ENCODE measurements at regions not wholly inside any gene's neighbourhood (a gene's known extent, or its start where the extent isn't known, plus 50 kb on each side); places are given as distances from the start of the nearest gene placed in this dataset.
"Not testable (repeated sequence)": the region's sequence is repeated elsewhere in the genome, so short reads cannot be mapped to it uniquely, and the experiment has no call there.

- no peak for DNase-seq (ENCODE audit: low read depth in 3 of 3)
These were observed 216.3 kb upstream of the PRNP start for GRCh38 chr20:4469910-4470309.

GRCh38 chr20:4468114-4468513 is 218.1 kb upstream of the PRNP start:
- DNase-seq (ENCODE audit: low read depth in 3 of 3), result no peak

GRCh38 chr20:4465855-4466545 is 216.9 kb upstream of the ADRA1D start:
- no peak for DNase-seq (ENCODE audit: low read depth in 3 of 3)

GRCh38 chr20:4465212-4465611 is 216.1 kb upstream of the ADRA1D start:
- DNase-seq (ENCODE audit: low read depth in 3 of 3), result no peak

- DNase-seq (ENCODE audit: low read depth in 3 of 3), result not testable (repeated sequence)
These were observed 213.7 kb upstream of the ADRA1D start for GRCh38 chr20:4462801-4463200.

- DNase-seq (ENCODE audit: low read depth in 3 of 3), result no peak
These were observed 210.0 kb upstream of the ADRA1D start for GRCh38 chr20:4459081-4459480.

GRCh38 chr20:4457566-4458543 is 208.8 kb upstream of the ADRA1D start:
- no peak for DNase-seq (ENCODE audit: low read depth in 3 of 3)

- no peak for DNase-seq (ENCODE audit: low read depth in 3 of 3)
These were observed 206.9 kb upstream of the ADRA1D start for GRCh38 chr20:4455996-4456395.

GRCh38 chr20:4455301-4455701 is 206.2 kb upstream of the ADRA1D start:
- no peak for DNase-seq (ENCODE audit: low read depth in 3 of 3)

- no peak for DNase-seq (ENCODE audit: low read depth in 3 of 3)
These were observed 205.0 kb upstream of the ADRA1D start for GRCh38 chr20:4454111-4454510.

- no peak for DNase-seq (ENCODE audit: low read depth in 3 of 3)
These were observed 204.3 kb upstream of the ADRA1D start for GRCh38 chr20:4453359-4453758.

- DNase-seq (ENCODE audit: low read depth in 3 of 3), result no peak
These were observed 202.5 kb upstream of the ADRA1D start for GRCh38 chr20:4451487-4452081.

- no peak for DNase-seq (ENCODE audit: low read depth in 3 of 3)
These were observed 201.0 kb upstream of the ADRA1D start for GRCh38 chr20:4449957-4450715.

- DNase-seq (ENCODE audit: low read depth in 3 of 3), result no peak
These were observed 196.7 kb upstream of the ADRA1D start for GRCh38 chr20:4445784-4446183.

GRCh38 chr20:4445331-4445730 is 196.2 kb upstream of the ADRA1D start:
- DNase-seq (ENCODE audit: low read depth in 3 of 3), result no peak

GRCh38 chr20:4444404-4444803 is 195.3 kb upstream of the ADRA1D start:
- DNase-seq (ENCODE audit: low read depth in 3 of 3), result no peak

GRCh38 chr20:4443016-4443415 is 193.9 kb upstream of the ADRA1D start:
- no peak for DNase-seq (ENCODE audit: low read depth in 3 of 3)

GRCh38 chr20:4441871-4442270 is 192.8 kb upstream of the ADRA1D start:
- no peak for DNase-seq (ENCODE audit: low read depth in 3 of 3)

GRCh38 chr20:4441191-4441590 is 192.1 kb upstream of the ADRA1D start:
- DNase-seq (ENCODE audit: low read depth in 3 of 3), result no peak

GRCh38 chr20:4439461-4439860 is 190.4 kb upstream of the ADRA1D start:
- no peak for DNase-seq (ENCODE audit: low read depth in 3 of 3)

- no peak for DNase-seq (ENCODE audit: low read depth in 3 of 3)
These were observed 188.0 kb upstream of the ADRA1D start for GRCh38 chr20:4437131-4437530.
